Right renal pelvis (tissue), 4 donors: ENCODE measurements at regions not wholly inside any gene's neighbourhood (a gene's known extent, or its start where the extent isn't known, plus 50 kb on each side); places are given as distances from the start of the nearest gene placed in this dataset.
"Not testable (repeated sequence)": the region's sequence is repeated elsewhere in the genome, so short reads cannot be mapped to it uniquely, and the experiment has no call there.

ENCODE experiments used
- DNase-seq, 4 donors: peaks; one replicate each; pipeline ENCODE4 v3.0.0-alpha.2; 2013; ENCODE audit warnings: low read depth in 4 of 4, low spot score in 3 of 4, missing footprints in 1 of 4

- no peak for DNase-seq
Measured at GRCh38 chr1:60952612-60953111, 129.7 kb upstream of the NFIA start.

- DNase-seq, result no peak
Measured at GRCh38 chr1:60950224-60951063, 131.9 kb upstream of the NFIA start.

- DNase-seq, result no peak
Measured at GRCh38 chr1:60949826-60950197, 132.5 kb upstream of the NFIA start.

GRCh38 chr1:60949154-60949825, 133.1 kb upstream of the NFIA start:
- DNase-seq, result no peak

- DNase-seq, result no peak
Measured at GRCh38 chr1:60948486-60948885, 133.9 kb upstream of the NFIA start.

GRCh38 chr1:60947367-60947766, 135.0 kb upstream of the NFIA start:
- DNase-seq, result no peak

- no peak for DNase-seq
Measured at GRCh38 chr1:60942896-60943638, 139.3 kb upstream of the NFIA start.

- DNase-seq, result no peak
Measured at GRCh38 chr1:60942291-60942690, 140.1 kb upstream of the NFIA start.

GRCh38 chr1:60940685-60941084, 141.7 kb upstream of the NFIA start:
- not testable (repeated sequence) for DNase-seq

GRCh38 chr1:60937720-60938119, 144.6 kb upstream of the NFIA start:
- no peak for DNase-seq

- DNase-seq, result no peak
Measured at GRCh38 chr1:60936591-60937342, 145.6 kb upstream of the NFIA start.

GRCh38 chr1:60936163-60936562, 146.2 kb upstream of the NFIA start:
- no peak for DNase-seq

- no peak for DNase-seq
Measured at GRCh38 chr1:60935599-60936110, 146.7 kb upstream of the NFIA start.

GRCh38 chr1:60930130-60930529, 152.2 kb upstream of the NFIA start:
- no peak for DNase-seq

- DNase-seq, result no peak
Measured at GRCh38 chr1:60924964-60925798, 157.2 kb upstream of the NFIA start.

GRCh38 chr1:60924165-60924564, 158.2 kb upstream of the NFIA start:
- no peak for DNase-seq

- DNase-seq, result no peak
Measured at GRCh38 chr1:60923389-60924087, 158.8 kb upstream of the NFIA start.

GRCh38 chr1:60922304-60922703, 160.1 kb upstream of the NFIA start:
- no peak for DNase-seq

GRCh38 chr1:60921175-60921574, 161.2 kb upstream of the NFIA start:
- no peak for DNase-seq
